ENCODE measurements at regions not wholly inside any gene's neighbourhood (a gene's known extent, or its start where the extent isn't known, plus 50 kb on each side); places are given as distances from the start of the nearest gene placed in this dataset.
"Not testable (repeated sequence)": the region's sequence is repeated elsewhere in the genome, so short reads cannot be mapped to it uniquely, and the experiment has no call there.

DNA sequence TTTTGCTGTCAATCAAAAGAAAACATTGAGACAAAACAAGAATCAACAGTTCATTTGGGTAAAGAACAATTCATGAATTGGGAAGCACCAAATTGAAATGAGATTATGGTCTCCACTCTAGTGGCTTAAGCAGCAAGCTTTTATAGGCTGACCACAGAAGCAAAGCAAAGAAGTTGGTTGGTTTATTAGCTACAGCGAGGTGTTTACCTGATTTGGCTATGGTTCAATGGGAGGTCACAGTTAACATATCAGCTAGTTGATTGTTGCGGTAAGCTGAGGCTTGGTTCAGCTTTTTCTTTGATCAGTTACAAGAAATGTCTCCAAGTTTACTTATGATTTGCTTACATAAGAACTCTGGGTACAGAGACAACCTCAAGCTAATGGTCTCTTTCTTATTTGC, 640.5 kb upstream of the GOLIM4 start:
- Mint-ChIP-seq H3K4me1 (no peaks in the 10 kb centered on the region), H3K9me3 (peaks cover 21 to 26% of the 10 kb centered on the region in 2 donors), H3K27me3 (no peaks in the 10 kb centered on the region), H3K4me3 (no peak overlapping the region), H3K27ac (no peak overlapping the region)
- ATAC-seq, result no peak
- DNase-seq, result no peak

DNA sequence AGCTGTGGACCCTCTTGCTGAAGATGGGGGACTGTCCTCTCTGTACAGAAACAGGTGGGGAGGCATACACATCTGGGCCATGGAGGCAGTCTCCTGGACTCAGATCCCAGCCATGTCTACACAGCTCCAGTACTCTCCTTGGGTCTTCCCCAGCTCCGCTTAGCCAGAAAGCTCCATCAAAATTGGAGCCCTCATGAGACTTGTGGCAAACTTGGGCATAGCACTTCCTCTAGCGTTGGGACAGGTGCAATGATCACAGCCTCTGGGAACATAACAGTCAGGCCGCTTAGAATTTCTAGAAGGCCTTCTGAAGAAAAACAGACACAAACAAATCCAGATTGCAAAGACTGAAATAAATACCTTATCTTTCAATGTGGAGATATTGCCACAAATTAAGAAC, 634.3 kb upstream of the GOLIM4 start:
- Mint-ChIP-seq H3K4me3 (no peak overlapping the region), H3K27ac (no peak overlapping the region), H3K4me1 (no peaks in the 10 kb centered on the region), H3K27me3 (no peaks in the 10 kb centered on the region), H3K9me3 (peaks cover 20 to 22% of the 10 kb centered on the region in 2 donors)
- no peak for DNase-seq
- ATAC-seq, result no peak

DNA sequence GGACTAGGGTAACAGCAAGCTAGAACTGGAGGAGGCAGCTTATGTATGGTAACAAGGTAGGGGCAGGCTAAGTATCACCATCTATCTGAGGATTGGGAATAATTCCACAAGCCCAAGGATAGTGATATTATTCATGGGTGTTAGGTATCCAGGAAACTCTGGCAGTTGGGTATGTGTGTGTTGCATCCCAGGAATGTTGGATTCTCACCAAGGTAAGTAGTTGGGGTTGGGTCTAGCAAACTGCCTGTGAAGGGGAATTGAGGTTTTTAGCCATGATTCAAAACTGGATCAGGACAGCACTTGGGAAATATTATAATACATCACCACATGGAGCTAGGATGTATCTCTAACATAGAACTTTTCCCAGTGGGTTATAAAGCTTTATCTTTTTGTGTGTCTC, 626.4 kb upstream of the GOLIM4 start:
- DNase-seq (no peak), ATAC-seq (no peak)
- Mint-ChIP-seq H3K4me1 (no peaks in the 10 kb centered on the region), H3K27ac (no peak overlapping the region), H3K27me3 (no peaks in the 10 kb centered on the region), H3K9me3 (peaks cover 8 to 9% of the 10 kb centered on the region in 2 donors), H3K4me3 (no peak overlapping the region)

GRCh38 chr3:168714609-168715240, 619.0 kb upstream of the GOLIM4 start:
- Mint-ChIP-seq H3K4me3 (no peak overlapping the region), H3K27ac (no peak overlapping the region), H3K27me3 (no peaks in the 10 kb centered on the region), H3K9me3 (no peaks in the 10 kb centered on the region), H3K4me1 (peaks cover 9% of the 10 kb centered on the region)
- DNase-seq, result no peak
- ATAC-seq, result no peak

- Mint-ChIP-seq H3K27me3 (no peaks in the 10 kb centered on the region), H3K27ac (no peak overlapping the region), H3K4me1 (no peaks in the 10 kb centered on the region), H3K9me3 (no peaks in the 10 kb centered on the region), H3K4me3 (no peak overlapping the region)
- DNase-seq (no peak), ATAC-seq (no peak)
Measured at GRCh38 chr3:168709073-168709472, 613.3 kb upstream of the GOLIM4 start.

DNA sequence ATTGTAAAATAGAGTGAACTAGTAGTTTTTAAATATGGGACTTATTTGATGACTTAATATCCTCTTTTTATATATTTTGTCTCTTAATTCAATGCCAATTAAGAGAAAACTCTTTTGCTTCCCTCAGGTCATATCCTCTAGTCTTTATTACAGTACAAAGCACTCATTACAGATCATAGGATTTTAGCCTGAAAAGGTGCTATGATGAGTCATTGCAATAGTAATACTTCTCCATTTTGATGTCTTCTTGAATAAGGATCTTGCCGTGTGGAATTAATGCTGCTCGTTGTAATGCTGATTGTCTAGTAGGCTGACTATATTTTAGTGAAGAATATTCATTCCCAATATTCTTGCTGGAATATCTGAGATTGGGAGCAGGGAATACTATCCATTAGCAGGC, 612.2 kb upstream of the GOLIM4 start:
- Mint-ChIP-seq H3K4me1 (no peaks in the 10 kb centered on the region), H3K27ac (no peak overlapping the region), H3K9me3 (no peaks in the 10 kb centered on the region), H3K27me3 (no peaks in the 10 kb centered on the region), H3K4me3 (no peak overlapping the region)
- DNase-seq (no peak), ATAC-seq (no peak)

DNA sequence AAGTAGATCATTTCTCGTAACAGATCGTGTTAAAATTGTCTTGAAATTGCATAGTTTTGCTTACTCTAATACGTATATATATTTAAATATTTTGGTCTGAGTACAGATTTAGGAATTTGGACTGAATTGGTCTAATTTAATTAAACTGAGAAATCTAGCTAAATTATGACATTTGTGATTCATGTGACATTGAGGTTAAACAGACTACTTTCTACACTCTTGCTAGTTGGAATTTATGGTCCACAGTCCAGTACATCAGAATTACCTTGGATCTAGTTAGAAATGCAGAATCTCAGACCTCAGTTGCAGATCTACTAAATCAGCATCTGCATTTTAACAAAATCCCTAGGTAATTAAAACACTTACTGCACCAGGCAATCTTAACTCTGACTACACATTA, 609.7 kb upstream of the GOLIM4 start:
- no peaks in the 10 kb centered on the region for H3K27me3 Mint-ChIP-seq
- no peak overlapping the region for H3K4me3 Mint-ChIP-seq
- no peak overlapping the region for H3K27ac Mint-ChIP-seq
- ATAC-seq, result no peak
- DNase-seq, result no peak
- peaks cover 0 to 5% of the 10 kb centered on the region in 2 donors for H3K9me3 Mint-ChIP-seq
- H3K4me1 Mint-ChIP-seq, result no peaks in the 10 kb centered on the region

GRCh38 chr3:168696051-168696450, 600.3 kb upstream of the GOLIM4 start:
- Mint-ChIP-seq H3K27ac (no peak overlapping the region), H3K4me3 (no peak overlapping the region), H3K4me1 (no peaks in the 10 kb centered on the region), H3K9me3 (peaks cover 0 to 2% of the 10 kb centered on the region in 2 donors), H3K27me3 (no peaks in the 10 kb centered on the region)
- no peak for DNase-seq
- ATAC-seq, result no peak

DNA sequence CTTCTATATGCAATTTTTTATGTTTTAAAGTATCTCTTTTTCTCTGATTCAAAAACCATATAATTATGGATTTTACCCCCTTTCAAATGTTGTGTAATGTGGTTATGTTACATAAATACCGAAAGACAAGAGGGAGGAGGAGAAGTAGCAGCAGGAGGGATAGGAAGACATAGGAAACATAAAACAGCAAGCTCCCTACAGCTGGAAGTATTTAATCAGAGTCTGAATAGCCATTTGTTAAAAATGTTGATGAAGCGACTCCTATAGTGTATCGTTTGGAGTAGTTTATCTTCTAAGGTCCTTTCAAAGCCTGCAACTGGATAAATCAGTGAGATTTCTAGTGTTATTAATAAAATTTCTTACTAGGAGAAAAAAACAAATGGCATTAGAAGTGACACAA, 598.1 kb upstream of the GOLIM4 start:
- H3K4me1 Mint-ChIP-seq, result no peaks in the 10 kb centered on the region
- no peak overlapping the region for H3K27ac Mint-ChIP-seq
- peaks cover 0 to 5% of the 10 kb centered on the region in 2 donors for H3K9me3 Mint-ChIP-seq
- H3K27me3 Mint-ChIP-seq, result no peaks in the 10 kb centered on the region
- H3K4me3 Mint-ChIP-seq, result no peak overlapping the region
- no peak for DNase-seq
- no peak for ATAC-seq

DNA sequence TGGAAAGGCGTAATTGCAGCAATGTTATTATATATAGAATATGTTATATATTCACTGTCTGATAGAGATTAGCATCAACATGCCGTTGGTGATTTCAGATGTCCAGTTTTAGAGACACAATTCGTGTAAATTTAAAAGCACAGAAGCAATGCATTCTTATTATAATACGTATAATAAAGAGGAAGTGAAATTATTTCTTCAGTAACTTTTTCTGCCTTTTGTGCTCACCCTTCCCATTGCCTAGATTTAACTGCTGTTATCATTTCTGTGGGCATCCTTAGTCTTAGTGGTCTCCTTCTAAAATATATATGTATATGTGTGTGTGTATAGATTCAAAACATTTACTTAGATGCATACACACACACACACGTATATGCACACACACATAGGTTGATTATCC, 592.5 kb upstream of the GOLIM4 start:
- H3K4me3 Mint-ChIP-seq, result no peak overlapping the region
- H3K27me3 Mint-ChIP-seq, result no peaks in the 10 kb centered on the region
- H3K9me3 Mint-ChIP-seq, result peaks cover 0 to 5% of the 10 kb centered on the region in 2 donors
- ATAC-seq (no peak), DNase-seq (no peak)
- no peaks in the 10 kb centered on the region for H3K4me1 Mint-ChIP-seq
- H3K27ac Mint-ChIP-seq, result no peak overlapping the region

DNA sequence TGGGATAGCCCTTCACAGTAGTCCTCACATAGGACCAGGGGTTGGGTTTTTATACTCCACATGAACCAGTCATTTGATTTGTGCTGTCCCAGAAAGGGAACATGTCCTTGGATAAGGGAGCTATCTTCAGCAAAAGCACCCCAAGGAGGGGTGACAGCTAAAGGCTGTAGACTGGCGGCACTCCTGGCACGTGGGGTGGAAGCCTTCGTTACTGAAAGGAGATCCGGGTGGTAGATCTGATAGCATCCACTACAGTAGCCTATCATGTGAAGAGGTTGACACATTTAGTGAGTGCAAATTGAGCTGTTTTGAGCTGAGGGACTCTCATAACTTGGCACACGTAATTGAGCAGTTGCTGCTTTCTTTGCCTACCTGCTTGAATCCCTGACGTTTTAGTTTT, 588.8 kb upstream of the GOLIM4 start:
- H3K27me3 Mint-ChIP-seq, result no peaks in the 10 kb centered on the region
- H3K4me3 Mint-ChIP-seq, result no peak overlapping the region
- DNase-seq (no peak), ATAC-seq (no peak)
- no peaks in the 10 kb centered on the region for H3K9me3 Mint-ChIP-seq
- H3K4me1 Mint-ChIP-seq, result no peaks in the 10 kb centered on the region
- H3K27ac Mint-ChIP-seq, result no peak overlapping the region

DNA sequence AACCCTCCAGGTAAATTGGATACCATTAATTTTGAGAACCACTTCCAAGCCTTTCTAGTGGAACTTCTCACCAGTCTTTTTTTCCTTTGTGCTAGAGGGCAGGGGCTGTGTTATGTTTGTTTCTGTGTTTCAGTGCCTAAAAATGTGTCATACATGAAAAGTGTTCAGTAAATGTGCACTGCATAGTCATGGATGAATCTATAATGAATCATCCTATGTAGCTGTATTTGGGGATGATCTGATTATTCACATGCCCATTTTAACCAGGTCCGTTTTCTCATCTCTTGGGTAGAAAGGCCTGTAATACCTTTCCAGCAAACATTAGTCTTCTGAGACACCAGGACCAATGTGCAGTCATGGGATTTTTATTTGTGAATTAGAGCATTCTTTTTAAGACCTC, 583.0 kb upstream of the GOLIM4 start:
- Mint-ChIP-seq H3K4me3 (no peak overlapping the region), H3K27me3 (no peaks in the 10 kb centered on the region), H3K9me3 (no peaks in the 10 kb centered on the region), H3K27ac (no peak overlapping the region), H3K4me1 (no peaks in the 10 kb centered on the region)
- DNase-seq (no peak), ATAC-seq (no peak)

GRCh38 chr3:168671091-168671490, 575.4 kb upstream of the GOLIM4 start:
- Mint-ChIP-seq H3K27me3 (no peaks in the 10 kb centered on the region), H3K9me3 (no peaks in the 10 kb centered on the region), H3K27ac (no peak overlapping the region), H3K4me3 (no peak overlapping the region), H3K4me1 (no peaks in the 10 kb centered on the region)
- DNase-seq (no peak), ATAC-seq (no peak)

GRCh38 chr3:168660879-168661657, 565.3 kb upstream of the GOLIM4 start:
- H3K27me3 Mint-ChIP-seq, H3K4me3 Mint-ChIP-seq, H3K4me1 Mint-ChIP-seq, H3K9me3 Mint-ChIP-seq, DNase-seq, ATAC-seq: not testable (repeated sequence)
- peak overlapping the region in 1 of 2 donors; percentile 19 for H3K27ac Mint-ChIP-seq

DNA sequence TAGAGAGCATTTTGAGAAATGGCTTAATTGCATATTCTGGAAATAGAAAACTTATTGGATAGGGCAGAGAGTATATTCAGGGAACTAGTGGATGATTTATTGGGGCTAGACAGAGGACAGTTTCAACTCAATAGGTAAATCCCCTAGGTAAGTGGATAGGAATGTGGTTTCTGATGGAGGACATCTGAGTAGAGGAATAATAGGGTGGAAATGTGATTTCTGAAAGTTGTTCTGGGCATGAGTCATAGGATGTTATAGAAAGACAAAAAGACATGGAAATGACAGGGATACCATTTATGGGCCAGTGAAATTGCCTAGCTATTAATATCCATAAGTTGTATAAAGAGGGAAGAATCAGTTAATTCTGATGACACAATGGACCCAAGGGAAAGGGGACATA, 563.3 kb upstream of the GOLIM4 start:
- Mint-ChIP-seq H3K27ac (no peak overlapping the region), H3K4me3 (no peak overlapping the region), H3K27me3 (no peaks in the 10 kb centered on the region), H3K9me3 (peaks cover 0 to 14% of the 10 kb centered on the region in 2 donors), H3K4me1 (no peaks in the 10 kb centered on the region)
- DNase-seq, result no peak
- no peak for ATAC-seq

GRCh38 chr3:168655611-168656010, 559.9 kb upstream of the GOLIM4 start:
- H3K27me3 Mint-ChIP-seq, result no peaks in the 10 kb centered on the region
- ATAC-seq (no peak), DNase-seq (no peak)
- H3K9me3 Mint-ChIP-seq, result peaks cover 0 to 6% of the 10 kb centered on the region in 2 donors
- no peaks in the 10 kb centered on the region for H3K4me1 Mint-ChIP-seq
- H3K27ac Mint-ChIP-seq, result no peak overlapping the region
- H3K4me3 Mint-ChIP-seq, result no peak overlapping the region

DNA sequence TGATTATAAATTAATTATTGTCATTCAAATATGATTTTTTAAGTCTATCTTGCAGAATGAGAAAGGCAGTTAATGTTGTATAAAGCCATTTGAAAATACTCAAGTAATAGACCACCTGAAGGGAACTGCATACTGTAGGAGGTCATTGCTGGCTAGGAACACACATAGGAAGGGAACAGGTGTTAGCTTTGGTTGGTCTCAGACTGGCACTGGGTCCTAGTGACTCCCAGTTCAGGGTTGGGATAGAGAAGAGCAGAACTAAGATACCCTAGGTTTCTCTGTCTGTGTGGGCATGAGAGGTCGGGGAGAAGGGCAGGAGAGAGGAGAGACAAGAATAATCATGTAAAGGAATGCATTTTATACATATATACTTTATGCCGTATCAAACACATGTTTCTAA, 559.0 kb upstream of the GOLIM4 start:
- Mint-ChIP-seq H3K27me3 (no peaks in the 10 kb centered on the region), H3K4me1 (no peaks in the 10 kb centered on the region), H3K27ac (no peak overlapping the region), H3K4me3 (no peak overlapping the region), H3K9me3 (peaks cover 0 to 6% of the 10 kb centered on the region in 2 donors)
- ATAC-seq (no peak), DNase-seq (no peak)

All from stimulated activated naive CD8-positive, alpha-beta T cell treated with anti-CD3 and anti-CD28 coated beads, Interleukin-15, amount 100 ng/mL, for 72 hours (primary cell).